ENCODE measurements at regions not wholly inside any gene's neighbourhood (a gene's known extent, or its start where the extent isn't known, plus 50 kb on each side); places are given as distances from the start of the nearest gene placed in this dataset.

DNA sequence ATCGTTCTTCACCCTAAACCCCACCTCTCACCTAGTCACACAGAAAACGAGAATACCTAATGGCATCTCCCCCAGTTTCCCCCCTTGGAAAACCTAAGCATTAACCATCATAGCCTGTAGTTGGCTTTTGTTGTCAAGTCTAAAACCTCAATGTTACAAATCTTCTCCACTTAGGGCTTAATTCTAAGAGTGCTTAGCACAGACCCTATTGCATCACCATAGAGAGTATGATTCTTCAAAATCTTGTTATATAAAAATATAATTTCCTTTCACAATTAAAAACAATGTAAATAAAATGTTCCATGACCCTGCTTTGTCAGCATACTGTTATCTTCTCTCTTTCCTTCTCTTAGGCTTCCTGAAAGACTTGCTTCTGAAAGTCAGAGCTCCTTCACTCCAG is 263.2 kb upstream of the RGS18 start:
- no peak for TF ChIP-seq BACH2 (CRISPR knock-in tag; IDR thresholded peaks at IDR 0.05; ENCODE audit: borderline replicate concordance)
- no peak for TF ChIP-seq ZFP30 (CRISPR knock-in tag; IDR thresholded peaks at IDR 0.05)
- no peak for TF ChIP-seq PATZ1 (CRISPR knock-in tag; IDR thresholded peaks at IDR 0.05; ENCODE audit: borderline replicate concordance)
- TF ChIP-seq GLIS3 (CRISPR knock-in tag; IDR thresholded peaks at IDR 0.05), result no peak
- no peak for TF ChIP-seq TCF4 (CRISPR knock-in tag; IDR thresholded peaks at IDR 0.05; ENCODE audit: borderline replicate concordance)
- TF ChIP-seq ESRRG (CRISPR knock-in tag; IDR thresholded peaks at IDR 0.05), result no peak
- no peak for TF ChIP-seq CSDC2 (CRISPR knock-in tag; IDR thresholded peaks at IDR 0.05)
- TF ChIP-seq, protein P1, sequence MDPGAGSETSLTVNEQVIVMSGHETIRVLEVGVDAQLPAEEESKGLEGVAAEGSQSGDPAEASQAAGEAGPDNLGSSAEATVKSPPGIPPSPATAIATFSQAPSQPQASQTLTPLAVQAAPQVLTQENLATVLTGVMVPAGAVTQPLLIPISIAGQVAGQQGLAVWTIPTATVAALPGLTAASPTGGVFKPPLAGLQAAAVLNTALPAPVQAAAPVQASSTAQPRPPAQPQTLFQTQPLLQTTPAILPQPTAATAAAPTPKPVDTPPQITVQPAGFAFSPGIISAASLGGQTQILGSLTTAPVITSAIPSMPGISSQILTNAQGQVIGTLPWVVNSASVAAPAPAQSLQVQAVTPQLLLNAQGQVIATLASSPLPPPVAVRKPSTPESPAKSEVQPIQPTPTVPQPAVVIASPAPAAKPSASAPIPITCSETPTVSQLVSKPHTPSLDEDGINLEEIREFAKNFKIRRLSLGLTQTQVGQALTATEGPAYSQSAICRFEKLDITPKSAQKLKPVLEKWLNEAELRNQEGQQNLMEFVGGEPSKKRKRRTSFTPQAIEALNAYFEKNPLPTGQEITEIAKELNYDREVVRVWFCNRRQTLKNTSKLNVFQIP (CRISPR knock-in tag; IDR thresholded peaks at IDR 0.05; ENCODE audit: borderline replicate concordance, low read depth), result no peak
- no peak for TF ChIP-seq RARB (CRISPR knock-in tag; IDR thresholded peaks at IDR 0.05)
- TF ChIP-seq CREB5 (CRISPR knock-in tag; IDR thresholded peaks at IDR 0.05; ENCODE audit: low read depth), result no peak
- no peak for TF ChIP-seq ZNF565 (CRISPR knock-in tag; conservative IDR thresholded peaks at IDR 0.05; ENCODE audit: low read depth)

Data from SK-N-SH treated with all-trans-retinoic acid at 6 μM for 48 hours (cell line).